ENCODE measurements at regions not wholly inside any gene's neighbourhood (a gene's known extent, or its start where the extent isn't known, plus 50 kb on each side); places are given as distances from the start of the nearest gene placed in this dataset.

- no peak for ATAC-seq (ENCODE audit: low FRiP score)
- DNase-seq (ENCODE audit: low spot score) = no peak
- no peak for TF ChIP-seq CTCF (IDR thresholded peaks at IDR 0.05)
Measured at GRCh38 chr16:51487880-51488279, 336.8 kb upstream of the SALL1 start.

GRCh38 chr16:51474414-51475091 is 323.5 kb upstream of the SALL1 start:
- TF ChIP-seq CTCF (IDR thresholded peaks at IDR 0.05) = no peak
- DNase-seq (ENCODE audit: low spot score) (no peak), ATAC-seq (ENCODE audit: low FRiP score) (no peak)

GRCh38 chr16:51473091-51473490 is 322.0 kb upstream of the SALL1 start:
- no peak for TF ChIP-seq CTCF (IDR thresholded peaks at IDR 0.05)

GRCh38 chr16:51470492-51470891 is 319.4 kb upstream of the SALL1 start:
- ATAC-seq (ENCODE audit: low FRiP score) = no peak
- TF ChIP-seq CTCF (IDR thresholded peaks at IDR 0.05) = no peak

More at GRCh38 chr16:51473091-51473490, 322.0 kb upstream of the SALL1 start:
- ATAC-seq (ENCODE audit: low FRiP score) = no peak
- DNase-seq (ENCODE audit: low spot score) = no peak

GRCh38 chr16:51464996-51465395 is 313.9 kb upstream of the SALL1 start:
- no peak for DNase-seq (ENCODE audit: low spot score)
- no peak for ATAC-seq (ENCODE audit: low FRiP score)
- no peak for TF ChIP-seq CTCF (IDR thresholded peaks at IDR 0.05)

More at GRCh38 chr16:51470492-51470891, 319.4 kb upstream of the SALL1 start:
- no peak for DNase-seq (ENCODE audit: low spot score)

GRCh38 chr16:51461255-51461654 is 310.2 kb upstream of the SALL1 start:
- ATAC-seq (ENCODE audit: low FRiP score) = no peak
- no peak for DNase-seq (ENCODE audit: low spot score)
- no peak for TF ChIP-seq CTCF (IDR thresholded peaks at IDR 0.05)

Measured in omental fat pad (tissue), 3 donors.